HL-60 (cell line): ENCODE measurements at regions not wholly inside any gene's neighbourhood (a gene's known extent, or its start where the extent isn't known, plus 50 kb on each side); places are given as distances from the start of the nearest gene placed in this dataset.

Experiments
- DNase-seq, 2 experiments: peaks; one replicate each; pipeline ENCODE4 v3.0.0-alpha.2; 2010 to 2020; ENCODE audit warnings: low read depth in 1 of 2, low spot score in 1 of 2
- H3K27ac ChIP-seq: fragments of 250-450 bp; sonication (Bioruptor Pico); replicated peaks from 2 replicates; pipeline ENCODE4 v1.5.1; 2020; ENCODE audit warnings: mild to moderate bottlenecking, moderate library complexity
- H3K27me3 ChIP-seq: fragments of 250-450 bp; sonication (Bioruptor Pico); 2 replicates; pipeline ENCODE4 v1.5.1; 2021; ENCODE audit warnings: mild to moderate bottlenecking, moderate library complexity; ENCODE audit not compliant: insufficient read depth, poor library complexity, severe bottlenecking
- H3K4me3 ChIP-seq: replicated peaks from 2 replicates; pipeline ENCODE4 v1.5.1; 2011; ENCODE audit warnings: mild to moderate bottlenecking, control low read depth, low read length; ENCODE audit not compliant: insufficient read depth
- GABPA ChIP-seq: IDR thresholded peaks from 2 replicates; pipeline ENCODE4 v1.6.1; 2012; ENCODE audit warnings: low read depth
- POLR2AphosphoS5 ChIP-seq: IDR thresholded peaks from 2 replicates; pipeline ENCODE4 v1.6.1; 2012; ENCODE audit warnings: low read depth
- SPI1 ChIP-seq: IDR thresholded peaks from 2 replicates; pipeline ENCODE4 v1.6.1; 2012; ENCODE audit warnings: low read depth, mild to moderate bottlenecking, borderline replicate concordance
- TF ChIP-seq, protein P1 (sequence below): IDR thresholded peaks from 2 replicates; pipeline ENCODE4 v1.6.1; 2012; ENCODE audit warnings: low read depth; ENCODE audit not compliant: insufficient replicate concordance
- TF ChIP-seq, protein P2 (sequence below): IDR thresholded peaks from one replicate; pipeline ENCODE4 v1.5.1; 2011; ENCODE audit warnings: low read length, control low read depth, inconsistent platforms; ENCODE audit not compliant: insufficient read depth

DNA sequence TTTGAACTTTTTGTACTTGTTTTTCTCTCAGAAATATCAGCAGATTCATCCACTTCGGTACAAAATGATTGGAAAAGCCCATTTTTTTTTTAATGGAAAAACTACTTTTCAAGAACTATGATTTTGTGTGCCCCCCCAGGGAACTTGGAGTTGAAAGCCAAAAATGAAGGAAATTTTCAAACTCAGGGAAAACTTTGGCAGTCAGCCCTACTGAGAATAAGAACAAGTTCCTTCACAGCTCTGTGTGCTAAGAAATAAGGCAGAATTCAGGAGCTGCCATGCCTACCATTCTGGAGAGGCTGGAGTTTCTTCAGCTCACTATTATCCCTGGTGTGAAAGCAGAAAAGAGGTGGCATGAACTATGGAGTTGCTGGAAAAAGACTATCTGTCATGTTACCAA, 226.0 kb upstream of the SLC35G4 start:
- no peak for TF ChIP-seq SPI1
- TF ChIP-seq, protein P1, sequence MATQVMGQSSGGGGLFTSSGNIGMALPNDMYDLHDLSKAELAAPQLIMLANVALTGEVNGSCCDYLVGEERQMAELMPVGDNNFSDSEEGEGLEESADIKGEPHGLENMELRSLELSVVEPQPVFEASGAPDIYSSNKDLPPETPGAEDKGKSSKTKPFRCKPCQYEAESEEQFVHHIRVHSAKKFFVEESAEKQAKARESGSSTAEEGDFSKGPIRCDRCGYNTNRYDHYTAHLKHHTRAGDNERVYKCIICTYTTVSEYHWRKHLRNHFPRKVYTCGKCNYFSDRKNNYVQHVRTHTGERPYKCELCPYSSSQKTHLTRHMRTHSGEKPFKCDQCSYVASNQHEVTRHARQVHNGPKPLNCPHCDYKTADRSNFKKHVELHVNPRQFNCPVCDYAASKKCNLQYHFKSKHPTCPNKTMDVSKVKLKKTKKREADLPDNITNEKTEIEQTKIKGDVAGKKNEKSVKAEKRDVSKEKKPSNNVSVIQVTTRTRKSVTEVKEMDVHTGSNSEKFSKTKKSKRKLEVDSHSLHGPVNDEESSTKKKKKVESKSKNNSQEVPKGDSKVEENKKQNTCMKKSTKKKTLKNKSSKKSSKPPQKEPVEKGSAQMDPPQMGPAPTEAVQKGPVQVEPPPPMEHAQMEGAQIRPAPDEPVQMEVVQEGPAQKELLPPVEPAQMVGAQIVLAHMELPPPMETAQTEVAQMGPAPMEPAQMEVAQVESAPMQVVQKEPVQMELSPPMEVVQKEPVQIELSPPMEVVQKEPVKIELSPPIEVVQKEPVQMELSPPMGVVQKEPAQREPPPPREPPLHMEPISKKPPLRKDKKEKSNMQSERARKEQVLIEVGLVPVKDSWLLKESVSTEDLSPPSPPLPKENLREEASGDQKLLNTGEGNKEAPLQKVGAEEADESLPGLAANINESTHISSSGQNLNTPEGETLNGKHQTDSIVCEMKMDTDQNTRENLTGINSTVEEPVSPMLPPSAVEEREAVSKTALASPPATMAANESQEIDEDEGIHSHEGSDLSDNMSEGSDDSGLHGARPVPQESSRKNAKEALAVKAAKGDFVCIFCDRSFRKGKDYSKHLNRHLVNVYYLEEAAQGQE = no peak
- no peak for TF ChIP-seq GABPA
- TF ChIP-seq, protein P2, sequence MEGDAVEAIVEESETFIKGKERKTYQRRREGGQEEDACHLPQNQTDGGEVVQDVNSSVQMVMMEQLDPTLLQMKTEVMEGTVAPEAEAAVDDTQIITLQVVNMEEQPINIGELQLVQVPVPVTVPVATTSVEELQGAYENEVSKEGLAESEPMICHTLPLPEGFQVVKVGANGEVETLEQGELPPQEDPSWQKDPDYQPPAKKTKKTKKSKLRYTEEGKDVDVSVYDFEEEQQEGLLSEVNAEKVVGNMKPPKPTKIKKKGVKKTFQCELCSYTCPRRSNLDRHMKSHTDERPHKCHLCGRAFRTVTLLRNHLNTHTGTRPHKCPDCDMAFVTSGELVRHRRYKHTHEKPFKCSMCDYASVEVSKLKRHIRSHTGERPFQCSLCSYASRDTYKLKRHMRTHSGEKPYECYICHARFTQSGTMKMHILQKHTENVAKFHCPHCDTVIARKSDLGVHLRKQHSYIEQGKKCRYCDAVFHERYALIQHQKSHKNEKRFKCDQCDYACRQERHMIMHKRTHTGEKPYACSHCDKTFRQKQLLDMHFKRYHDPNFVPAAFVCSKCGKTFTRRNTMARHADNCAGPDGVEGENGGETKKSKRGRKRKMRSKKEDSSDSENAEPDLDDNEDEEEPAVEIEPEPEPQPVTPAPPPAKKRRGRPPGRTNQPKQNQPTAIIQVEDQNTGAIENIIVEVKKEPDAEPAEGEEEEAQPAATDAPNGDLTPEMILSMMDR = no peak
- TF ChIP-seq POLR2AphosphoS5 = no peak
- H3K27ac ChIP-seq = no peak overlapping the region
- no peak overlapping the region for H3K4me3 ChIP-seq
- DNase-seq = no peak
- no peaks in the 10 kb centered on the region for H3K27me3 ChIP-seq

DNA sequence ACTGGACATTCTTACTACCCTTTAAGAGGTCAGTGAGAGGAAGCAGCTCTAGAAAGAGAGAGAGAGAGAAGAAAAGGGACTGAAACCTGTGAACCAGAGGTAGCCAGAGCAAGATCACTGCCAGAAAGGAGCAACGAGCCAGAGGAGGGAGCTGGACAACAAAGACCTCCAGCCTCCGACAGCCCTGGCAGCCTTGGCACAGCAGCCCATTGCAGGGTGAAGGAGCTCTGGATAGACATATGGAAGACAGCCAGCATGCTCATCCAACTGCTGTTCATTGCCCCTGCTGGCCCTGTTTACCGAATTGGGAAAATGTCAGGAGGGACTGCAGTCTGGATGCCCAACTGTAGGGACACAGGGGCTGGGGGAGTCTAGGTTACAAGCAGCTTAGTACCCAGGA, 228.4 kb upstream of the SLC35G4 start:
- no peak overlapping the region for H3K27ac ChIP-seq
- DNase-seq = no peak
- no peak overlapping the region for H3K4me3 ChIP-seq
- TF ChIP-seq, protein P1 = no peak
- TF ChIP-seq, protein P2 = no peak
- TF ChIP-seq POLR2AphosphoS5 = no peak
- TF ChIP-seq GABPA = no peak
- no peak for TF ChIP-seq SPI1
- no peaks in the 10 kb centered on the region for H3K27me3 ChIP-seq

DNA sequence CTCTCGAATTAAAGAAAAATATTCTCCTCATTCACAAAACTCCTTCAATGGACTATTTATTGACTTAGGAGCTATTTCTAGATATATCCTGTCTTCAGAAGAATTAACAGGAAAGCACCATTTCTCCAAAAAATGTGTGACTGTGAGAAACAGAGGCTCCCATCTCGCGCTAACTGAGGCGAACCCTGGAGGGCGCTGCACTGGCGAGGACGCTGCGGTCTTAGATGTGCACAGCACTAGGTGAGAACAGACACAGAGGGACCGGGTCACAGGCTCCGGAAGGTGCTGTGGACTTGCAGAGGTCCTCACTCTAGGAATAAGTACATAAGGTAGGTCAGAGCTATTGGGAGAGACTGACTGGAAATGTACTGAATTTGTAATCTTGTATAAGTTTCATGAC, 229.7 kb upstream of the SLC35G4 start:
- TF ChIP-seq POLR2AphosphoS5 (no peak), GABPA (no peak), SPI1 (no peak)
- TF ChIP-seq, protein P1 = no peak
- TF ChIP-seq, protein P2 = no peak
- H3K27ac ChIP-seq = no peak overlapping the region
- peaks cover 3% of the 10 kb centered on the region for H3K27me3 ChIP-seq
- H3K4me3 ChIP-seq = no peak overlapping the region
- DNase-seq = no peak
